DMS79 treated with DMSO at 0.1 percent for 48 hours (cell line): ENCODE measurements at regions not wholly inside any gene's neighbourhood (a gene's known extent, or its start where the extent isn't known, plus 50 kb on each side); places are given as distances from the start of the nearest gene placed in this dataset.

ENCODE experiments used
- DNase-seq: peaks from one replicate; lab custom pipeline; 2025; lab: John Stamatoyannopoulos, UW

DNA sequence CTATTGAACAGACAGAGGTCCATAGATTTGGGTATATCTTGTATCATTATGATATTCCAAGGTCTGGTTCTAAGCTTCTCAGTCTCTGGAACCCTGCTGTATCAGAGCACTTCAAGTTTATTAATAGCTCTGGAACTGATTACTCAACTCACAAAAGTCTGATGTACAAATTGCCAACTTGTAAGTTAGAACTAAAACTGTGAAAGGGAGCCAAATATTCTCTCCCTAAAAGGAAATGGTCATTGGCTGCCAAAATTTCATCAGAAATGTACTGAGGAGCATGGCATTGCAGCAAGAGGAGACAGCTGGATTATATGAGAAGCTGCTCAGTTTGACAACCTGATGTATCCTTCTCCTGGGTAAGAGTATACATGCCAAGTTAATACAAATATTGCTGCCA, 828.8 kb upstream of the SEL1L start:
- no peak for DNase-seq

DNA sequence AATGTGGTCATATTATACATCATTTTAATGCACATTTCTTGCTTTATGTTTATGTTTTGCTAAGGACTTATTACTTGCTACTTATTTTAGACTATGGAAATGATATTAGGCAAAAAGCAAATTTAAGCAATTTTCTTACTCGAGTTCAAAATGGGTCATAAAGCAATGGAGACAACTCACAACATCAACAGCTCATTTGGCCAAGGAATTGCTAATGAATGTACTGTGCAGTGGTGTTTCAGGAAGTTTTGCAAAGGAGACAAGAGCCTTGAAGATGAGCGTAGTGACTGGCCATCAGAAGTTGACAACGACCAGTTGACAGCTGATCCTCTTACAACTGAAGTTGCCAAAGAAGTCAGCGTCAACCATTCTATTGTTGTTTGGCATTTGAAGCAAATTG, 831.8 kb upstream of the SEL1L start:
- DNase-seq, result no peak

DNA sequence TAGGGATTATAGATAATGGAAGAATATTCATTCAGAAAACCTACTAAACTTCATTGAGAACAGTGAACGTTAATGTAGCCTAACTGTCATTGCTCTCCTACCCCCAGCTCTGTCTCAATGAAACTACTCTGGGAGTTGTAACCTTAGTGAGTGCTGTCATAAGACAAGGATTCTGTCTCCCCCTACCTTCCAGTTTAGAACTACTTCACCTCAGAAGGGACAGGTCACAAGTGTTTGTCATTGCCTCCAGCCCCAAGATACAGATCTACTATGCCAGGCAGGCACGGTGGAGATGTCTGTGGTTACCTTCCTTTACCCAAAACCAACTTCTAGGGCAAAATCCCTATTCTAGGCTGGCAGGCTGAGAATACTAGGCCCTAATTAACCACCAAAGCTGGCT, 833.1 kb upstream of the SEL1L start:
- no peak for DNase-seq

DNA sequence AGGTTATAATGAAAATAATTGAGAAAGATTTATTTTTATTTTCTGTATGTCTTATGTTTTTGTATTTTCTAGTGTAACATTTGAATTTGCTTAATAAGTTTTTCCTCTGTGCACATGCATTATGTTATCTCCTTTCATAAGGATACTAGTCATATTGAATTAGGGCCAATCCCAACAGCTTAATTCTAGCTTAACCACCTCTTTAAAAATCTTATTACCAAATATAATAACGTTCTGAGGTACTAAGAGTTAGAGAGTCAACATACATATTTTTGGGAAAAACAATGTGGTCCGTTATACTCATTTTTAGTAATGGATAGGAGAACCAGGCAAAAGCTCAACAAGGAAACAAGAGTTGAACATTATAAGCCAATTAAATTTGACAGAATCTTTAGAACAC, 845.6 kb upstream of the SEL1L start:
- no peak for DNase-seq

DNA sequence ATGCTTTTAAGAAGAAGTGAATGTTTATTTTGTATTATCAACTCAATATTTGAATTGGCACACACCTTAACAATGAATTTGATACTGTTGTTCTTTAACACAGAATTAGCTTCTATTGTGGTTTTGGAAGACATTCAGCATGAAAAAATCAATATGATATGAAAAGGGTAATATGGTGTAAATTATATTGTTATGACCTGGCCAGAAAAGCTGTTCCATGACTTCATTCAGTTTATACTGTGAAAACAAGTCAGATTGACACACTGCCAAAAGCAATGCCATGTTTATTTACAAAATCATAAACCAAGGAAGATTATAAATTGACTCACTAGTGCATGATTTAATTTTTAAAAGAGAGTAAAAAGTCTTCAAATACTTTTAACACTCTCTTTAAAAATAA, 851.4 kb upstream of the SEL1L start:
- DNase-seq, result peak; percentile 88

DNA sequence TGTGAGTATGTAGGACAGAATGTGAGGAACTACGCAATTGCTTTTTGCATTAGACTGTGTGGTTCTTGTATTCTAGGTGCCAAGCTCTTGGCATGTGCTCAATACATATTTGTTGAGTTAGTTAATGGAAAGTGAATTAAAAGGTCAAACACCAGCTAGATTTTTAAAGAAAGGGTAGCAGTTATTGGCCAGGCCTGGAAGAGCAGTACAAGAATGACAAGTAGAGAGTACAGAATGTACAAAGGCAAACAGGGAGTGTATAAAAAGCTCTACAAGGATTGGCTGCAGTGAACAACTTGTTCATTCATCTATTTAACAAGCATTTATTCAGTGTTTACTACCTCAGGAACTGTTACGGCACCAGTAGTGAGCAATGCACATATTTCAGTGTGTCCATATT, 854.0 kb upstream of the SEL1L start:
- DNase-seq, result no peak

DNA sequence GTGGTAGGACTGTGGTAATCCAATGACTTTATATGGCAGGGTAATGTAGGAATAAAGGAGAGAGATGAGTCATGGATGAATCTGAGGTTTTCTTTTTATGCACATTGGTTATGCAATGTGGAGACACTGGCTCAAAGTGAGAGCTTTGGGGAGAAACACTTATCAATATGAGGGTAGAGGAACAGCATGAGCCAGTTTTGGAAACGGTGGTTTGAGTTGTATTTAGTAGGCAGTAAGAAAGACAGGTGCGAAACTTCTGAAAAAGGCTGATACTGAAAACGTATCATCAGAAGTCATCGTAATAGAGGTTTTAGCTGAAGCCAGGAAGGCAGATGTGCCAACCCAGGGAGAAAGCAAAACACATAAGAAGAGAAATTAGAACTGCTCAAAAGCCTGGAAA, 854.8 kb upstream of the SEL1L start:
- DNase-seq, result no peak

DNA sequence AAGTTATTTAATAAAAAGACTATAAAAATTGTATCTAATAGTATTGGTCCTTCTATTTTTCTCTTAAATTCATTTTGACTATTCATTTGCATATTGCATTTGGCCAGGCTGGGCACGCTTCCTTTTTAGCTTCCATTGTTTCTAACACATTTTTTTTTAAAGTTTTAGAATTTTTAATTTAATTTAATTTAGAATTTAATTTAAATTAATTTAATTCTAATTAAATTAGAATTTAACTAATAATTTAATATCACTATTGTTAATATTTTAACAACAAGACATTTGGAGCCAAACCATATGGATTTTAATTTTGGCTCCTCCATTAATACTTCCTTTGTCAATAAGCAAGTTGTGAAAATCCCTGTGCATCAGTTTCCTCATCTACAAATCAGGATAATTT, 856.9 kb upstream of the SEL1L start:
- DNase-seq, result no peak

DNA sequence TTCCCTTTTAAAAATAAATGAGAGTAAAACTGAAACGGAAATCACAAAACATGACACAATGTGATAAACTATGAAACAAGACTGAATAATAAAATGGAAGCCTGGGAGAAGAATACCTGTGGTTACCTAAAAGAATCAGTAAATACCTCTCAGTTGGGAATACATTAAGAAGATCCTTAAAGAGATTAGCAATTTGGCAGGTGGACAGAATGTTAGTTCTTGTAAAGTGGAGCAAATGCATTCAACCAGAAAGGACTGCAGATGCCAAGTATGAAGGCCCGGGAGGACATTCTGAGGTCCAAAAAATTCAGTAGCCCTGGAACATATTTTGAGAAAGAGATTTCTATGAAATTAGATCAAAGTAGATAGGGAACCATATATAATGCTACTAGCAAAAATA, 861.3 kb upstream of the SEL1L start:
- DNase-seq, result peak; percentile 99

DNA sequence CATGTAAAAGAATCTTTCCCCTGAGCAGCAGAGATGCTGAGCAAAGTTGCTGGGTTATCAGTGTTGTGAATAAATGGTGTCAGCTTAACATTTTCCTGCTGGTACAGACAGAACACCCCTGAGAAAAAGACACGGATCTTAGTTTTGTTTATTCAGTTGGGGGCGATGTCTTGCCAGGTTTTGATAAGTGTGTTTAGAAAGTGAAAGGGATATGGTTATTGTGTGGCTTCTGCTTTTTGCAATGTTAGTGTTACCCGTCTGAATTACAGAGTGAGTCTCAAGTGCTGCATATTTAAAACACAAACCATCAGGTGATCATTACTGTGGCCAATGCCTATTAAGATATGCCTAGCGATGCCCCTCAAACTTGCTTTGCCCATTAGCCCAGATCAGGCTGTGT, 864.6 kb upstream of the SEL1L start:
- peak; percentile 63 for DNase-seq

DNA sequence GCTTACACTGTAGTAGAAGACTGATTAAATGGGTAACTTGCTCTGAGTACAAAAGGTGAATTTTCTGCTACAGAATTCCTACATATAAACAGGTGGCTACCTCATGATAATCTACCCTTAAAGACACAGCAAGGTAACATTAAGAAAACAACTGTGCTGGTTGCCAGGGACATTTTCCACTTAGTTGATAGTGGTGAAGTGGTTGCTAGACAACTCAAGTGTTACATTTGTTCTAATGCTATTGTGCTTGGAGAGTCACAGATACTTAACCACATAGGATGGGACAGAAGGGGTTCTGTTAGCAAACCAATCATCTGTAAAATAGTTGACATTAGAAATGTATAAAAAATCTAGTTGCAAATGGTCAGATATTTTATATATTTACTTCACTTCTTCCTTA, 870.3 kb upstream of the SEL1L start:
- peak; percentile 98 for DNase-seq

DNA sequence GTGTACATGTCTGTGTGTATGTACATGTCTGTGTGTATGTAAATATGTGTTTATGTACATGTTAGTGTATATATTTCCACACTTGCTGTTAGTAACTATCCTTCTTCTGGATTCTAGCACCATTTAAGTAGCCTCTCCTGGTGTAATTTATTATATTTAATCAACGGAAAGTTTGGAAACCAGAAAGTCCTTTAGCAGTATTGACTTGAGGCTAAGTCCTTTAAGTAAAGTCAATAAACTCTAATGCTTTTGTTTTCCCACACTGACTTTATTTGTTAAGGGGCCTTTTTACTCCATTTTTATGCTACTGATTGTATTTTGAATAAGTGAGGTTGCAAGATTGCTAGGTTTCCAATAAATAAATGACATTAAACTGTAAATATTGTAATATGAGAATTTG, 876.4 kb upstream of the SEL1L start:
- DNase-seq, result no peak

DNA sequence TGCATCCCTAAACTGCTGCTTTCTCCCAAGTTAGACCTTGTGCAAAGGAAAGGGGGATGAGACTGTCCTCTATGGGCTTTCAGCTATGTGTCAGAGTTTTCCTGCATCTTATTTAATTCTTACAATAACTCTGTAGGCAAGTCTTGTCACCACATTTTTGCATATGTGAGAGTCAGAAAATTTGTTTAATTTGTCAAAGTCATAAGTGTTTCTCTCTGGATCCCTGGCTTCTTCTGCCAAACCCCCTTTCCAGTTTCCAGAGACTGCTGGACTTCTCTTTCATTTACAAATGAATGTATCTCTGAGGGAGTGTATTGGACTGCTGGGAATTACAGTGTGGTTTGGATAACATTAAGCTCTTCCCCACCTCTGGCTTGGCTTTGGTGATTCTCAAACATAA, 877.6 kb upstream of the SEL1L start:
- no peak for DNase-seq

DNA sequence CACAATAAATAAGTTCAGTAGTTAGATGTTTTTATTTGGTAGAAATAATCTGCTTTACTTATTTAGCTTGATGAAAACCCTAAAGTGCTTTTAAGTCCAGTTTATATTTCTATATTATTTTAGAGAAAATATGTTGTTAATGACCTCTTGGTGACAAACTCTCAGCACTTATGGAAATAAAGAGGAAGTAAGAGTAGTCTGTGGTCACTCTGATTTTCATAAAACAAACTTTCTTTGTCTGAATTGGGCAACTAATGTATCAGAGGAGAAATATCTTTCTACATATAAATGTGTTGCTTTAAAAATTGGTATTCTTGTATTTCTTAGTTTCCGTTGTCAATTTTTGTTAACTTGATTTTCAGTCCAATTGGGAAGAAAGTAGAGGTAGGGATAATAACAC, 878.9 kb upstream of the SEL1L start:
- DNase-seq, result no peak

DNA sequence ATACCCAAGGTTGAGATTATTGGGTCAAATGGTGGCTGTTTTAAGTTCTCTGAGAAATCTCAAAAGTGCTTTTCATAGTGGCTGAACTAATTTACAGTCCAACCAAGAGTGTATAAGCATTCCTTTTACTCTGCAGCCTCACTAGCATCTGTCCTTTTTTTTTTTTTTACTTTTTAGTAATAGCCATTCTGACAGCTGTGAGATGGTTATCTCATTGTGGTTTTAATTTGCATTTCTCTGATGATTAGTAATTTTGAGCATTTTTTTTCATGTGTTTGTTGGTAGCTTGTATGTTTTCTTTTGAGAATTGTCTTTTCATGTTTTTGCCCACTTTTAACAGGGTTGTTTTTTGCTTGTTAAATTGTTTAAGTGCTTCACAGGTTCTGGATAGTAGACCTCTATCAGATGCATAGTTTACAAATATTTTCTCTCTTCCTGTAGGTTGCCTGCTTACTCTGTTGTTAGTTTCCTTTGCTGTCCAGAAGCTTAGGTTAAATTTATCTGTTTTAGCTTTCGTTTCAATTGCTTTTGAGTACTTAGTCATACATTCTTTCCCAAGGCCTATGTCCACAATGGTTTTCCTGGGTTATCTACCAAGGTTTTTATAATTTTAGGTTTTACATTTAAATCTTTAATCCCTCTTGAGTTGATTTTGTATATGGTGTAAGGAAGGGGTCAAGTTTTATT, 881.3 kb upstream of the SEL1L start:
- no peak for DNase-seq

DNA sequence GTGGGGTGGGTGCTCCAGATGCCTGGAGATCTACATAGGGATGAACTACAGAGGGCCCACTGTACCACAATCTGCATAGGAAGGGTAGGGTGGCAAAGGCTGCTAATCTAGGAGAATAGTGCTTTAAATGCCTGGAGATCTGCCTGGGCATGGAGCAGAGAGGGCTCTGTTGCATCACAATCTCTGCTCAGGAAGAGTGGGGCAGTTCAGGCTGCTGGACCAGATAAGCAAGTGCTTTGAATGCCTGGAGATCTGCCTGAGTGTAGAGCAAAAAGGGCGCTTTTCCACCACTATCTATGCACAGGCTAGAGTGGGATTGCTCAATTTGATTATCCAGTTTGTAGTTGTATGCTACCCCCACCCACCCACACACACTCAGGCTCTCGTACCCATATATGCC, 886.3 kb upstream of the SEL1L start:
- no peak for DNase-seq

DNA sequence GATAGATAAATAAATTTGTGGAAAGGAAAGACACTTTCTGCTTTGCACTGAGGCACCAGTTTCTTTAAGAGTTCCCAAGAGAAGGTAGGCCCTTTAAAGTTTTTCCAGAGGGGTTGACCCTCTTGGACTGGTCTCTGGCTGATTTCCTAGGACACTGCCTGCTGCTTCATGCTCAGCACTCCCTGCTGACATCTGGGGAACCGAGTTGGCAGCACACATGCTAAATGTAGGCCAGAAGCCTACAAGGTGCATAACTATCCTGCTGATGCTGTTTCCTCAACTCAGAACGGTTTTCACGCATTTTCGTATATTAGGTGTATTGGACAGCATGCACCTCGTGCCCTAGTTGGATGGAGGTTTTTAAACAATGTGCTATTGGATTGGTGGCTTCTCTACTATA, 887.2 kb upstream of the SEL1L start:
- DNase-seq, result no peak

DNA sequence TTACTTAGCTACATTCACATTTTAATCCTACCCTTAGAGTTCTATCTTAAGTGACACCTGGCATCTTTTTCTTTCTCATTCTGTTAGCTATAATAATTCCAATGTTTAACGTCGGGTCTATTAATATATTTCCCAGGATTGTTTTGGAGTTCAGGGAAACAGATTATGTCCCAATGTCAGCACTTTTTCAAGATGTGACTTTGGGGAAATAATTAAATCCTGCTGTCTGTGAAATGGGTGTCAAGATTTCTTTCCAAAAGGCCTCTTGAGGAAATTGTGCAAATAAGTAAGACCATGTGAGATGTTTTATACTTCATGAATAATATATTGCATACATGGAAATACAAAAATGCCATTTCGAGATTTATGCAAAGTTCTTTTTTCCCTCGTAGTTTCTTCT, 887.6 kb upstream of the SEL1L start:
- no peak for DNase-seq

DNA sequence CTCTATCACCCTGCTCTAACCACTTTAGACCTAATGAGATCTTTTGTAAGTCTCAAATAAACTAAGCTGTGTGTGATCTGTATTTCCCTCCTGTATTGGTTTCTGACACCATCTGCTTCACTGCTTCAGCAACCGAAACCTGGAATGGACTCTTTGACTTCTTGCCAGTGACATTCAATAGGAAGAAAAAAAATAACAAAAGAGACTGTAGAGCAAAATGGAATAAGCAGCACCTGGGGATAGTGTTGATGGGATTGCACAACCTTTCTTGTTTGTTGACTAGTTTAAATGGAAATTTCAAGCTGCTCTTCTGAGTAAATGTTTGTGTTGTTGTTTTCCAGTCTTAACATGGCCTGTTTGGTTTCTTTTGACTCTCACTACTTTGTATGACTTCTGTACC, 888.6 kb upstream of the SEL1L start:
- DNase-seq, result peak; percentile 94

DNA sequence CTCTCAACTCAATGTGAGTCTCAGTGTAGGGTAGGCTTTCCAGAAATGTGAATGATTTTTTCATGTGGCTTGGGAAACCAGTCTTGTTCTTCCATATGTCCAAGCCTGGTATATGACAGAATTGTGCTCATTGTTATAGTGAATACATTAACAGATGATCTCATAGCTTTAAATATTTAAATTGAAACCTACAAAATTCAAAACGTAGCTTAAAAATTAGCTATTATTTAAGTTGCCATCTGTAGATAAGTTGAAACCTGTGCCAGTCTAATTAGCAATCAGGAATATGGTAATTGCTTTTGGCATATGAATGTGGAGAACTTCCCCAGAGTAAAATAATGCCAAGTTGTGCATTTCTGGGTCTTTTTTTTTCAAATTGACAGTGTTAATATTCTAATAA, 891.6 kb upstream of the SEL1L start:
- DNase-seq, result no peak

DNA sequence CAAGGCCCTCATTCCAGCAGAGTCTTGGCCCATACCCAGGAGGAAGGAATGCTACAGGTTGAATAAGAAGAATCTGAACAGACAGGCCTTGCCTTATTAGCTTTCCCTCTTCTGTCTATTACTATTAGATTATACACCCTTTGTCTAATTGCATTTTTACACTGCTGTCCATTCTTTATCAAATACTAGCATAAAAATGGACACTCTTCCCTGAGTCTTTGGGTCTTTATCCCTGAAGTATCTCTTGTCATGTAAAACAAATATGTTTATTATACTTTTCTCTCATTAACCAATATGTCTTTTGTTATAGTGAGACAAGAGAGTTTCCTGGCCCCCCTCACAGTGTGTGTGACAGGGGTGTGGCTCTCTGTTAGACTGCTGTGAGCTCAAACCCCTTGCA, 897.4 kb upstream of the SEL1L start:
- no peak for DNase-seq

DNA sequence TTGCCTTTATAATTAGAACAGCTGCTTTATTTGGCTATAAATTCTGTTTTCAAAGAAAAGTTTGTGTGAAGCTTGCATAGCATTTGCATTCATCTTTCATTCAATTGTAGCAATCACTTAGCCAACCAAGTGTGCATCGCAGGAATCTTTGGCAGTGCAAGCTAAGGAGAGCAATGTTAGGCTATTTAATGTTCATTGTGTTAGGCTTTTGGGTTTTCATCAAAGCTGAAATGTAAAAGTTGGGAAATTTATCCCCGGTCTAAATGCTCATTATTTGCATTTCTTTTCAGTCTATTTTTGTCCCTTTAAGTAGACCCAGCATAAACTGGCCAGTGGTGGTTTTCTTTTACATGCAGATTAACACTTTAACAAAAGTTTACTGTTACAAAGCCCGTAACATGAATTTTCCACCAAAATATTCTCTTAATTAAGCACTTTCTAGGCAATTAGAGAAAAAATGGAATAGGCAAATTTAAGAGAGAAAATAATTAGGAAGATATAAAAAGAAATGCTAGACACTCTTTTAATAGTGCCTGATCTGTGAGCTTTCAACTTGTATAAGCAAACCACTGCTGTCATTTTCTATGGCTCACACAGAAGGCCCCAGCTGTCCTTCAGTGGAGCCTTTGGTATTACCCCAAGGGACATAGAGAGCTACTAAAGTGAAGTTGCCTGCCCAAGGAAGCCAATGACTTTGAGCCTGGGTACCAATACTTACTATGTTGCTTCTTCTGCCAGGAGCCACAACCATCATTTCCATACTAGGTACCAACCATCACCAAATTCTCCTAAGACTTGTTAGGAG, 898.9 kb upstream of the SEL1L start:
- no peak for DNase-seq

DNA sequence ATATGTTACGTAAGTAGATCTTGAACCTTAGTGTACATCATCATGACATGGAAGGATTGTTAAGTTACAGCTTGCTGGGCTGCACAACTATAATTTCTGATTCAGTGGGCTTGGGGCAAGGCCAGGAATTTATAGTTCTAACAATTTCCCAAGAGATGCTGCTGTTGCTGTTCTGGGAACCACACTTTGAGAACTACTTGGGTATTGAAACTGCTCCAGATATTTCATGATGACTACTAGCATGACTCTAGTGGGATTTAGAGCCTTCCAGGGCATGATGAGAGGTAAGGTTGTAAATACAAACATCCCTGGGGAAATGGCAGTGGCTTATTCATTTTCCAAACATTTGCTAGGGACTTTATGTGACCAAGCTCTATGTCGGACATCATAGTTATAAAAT, 904.8 kb upstream of the SEL1L start:
- DNase-seq, result no peak

DNA sequence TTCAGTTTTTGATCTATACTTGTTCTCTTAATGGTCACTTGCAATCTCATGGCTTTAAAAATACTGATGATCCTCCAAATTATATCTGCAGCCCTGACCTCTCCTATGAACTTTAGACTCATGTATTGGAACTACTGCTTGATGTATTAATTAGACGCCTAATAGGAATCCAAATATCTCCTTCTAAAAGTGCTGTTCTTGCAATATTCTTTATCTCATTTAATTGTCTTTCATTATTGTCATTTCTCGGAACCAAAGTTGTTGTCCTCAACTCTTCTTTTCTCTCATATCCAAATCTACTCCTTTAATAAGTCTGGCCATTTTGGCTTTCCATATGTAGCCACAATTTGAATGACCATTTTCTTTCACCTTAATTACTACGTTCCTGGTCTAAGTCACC, 907.6 kb upstream of the SEL1L start:
- DNase-seq, result no peak
